Loucy (cell line): ENCODE measurements at regions not wholly inside any gene's neighbourhood (a gene's known extent, or its start where the extent isn't known, plus 50 kb on each side); places are given as distances from the start of the nearest gene placed in this dataset.

Experiments used
- H2AFZ ChIP-seq: fragments of 200-600 bp; sonication (generic); 2 replicates; pipeline ENCODE4 v1.6.0; 2016; ENCODE audit warnings: antibody characterized with exemption, mild to moderate bottlenecking, low read length, moderate library complexity
- H3F3A ChIP-seq: fragments of 200-600 bp; 2 replicates; pipeline ENCODE4 v1.6.0; 2016; ENCODE audit warnings: antibody characterized with exemption, low read depth, mild to moderate bottlenecking
- H3K27me3 ChIP-seq: fragments of 200-600 bp; sonication (generic); 2 replicates; pipeline ENCODE4 v1.6.1; 2014; ENCODE audit warnings: low read length, mild to moderate bottlenecking; ENCODE audit not compliant: insufficient read depth, poor library complexity, severe bottlenecking
- H3K36me3 ChIP-seq: fragments of 200-600 bp; sonication (generic); 2 replicates; pipeline ENCODE4 v1.6.1; 2016; ENCODE audit warnings: low read length; ENCODE audit not compliant: insufficient read depth
- H3K4me1 ChIP-seq: fragments of 200-600 bp; sonication (generic); 2 replicates; pipeline ENCODE4 v1.5.1; 2014; ENCODE audit warnings: low read length, mild to moderate bottlenecking; ENCODE audit not compliant: insufficient read depth, poor library complexity, severe bottlenecking
- H3K4me2 ChIP-seq: fragments of 200-600 bp; sonication (generic); 2 replicates; pipeline ENCODE4 v1.6.0; 2014; ENCODE audit warnings: antibody characterized with exemption, low read length, low read depth, mild to moderate bottlenecking; ENCODE audit not compliant: poor library complexity, severe bottlenecking
- H3K4me3 ChIP-seq: fragments of 200-600 bp; sonication (generic); 2 replicates; pipeline ENCODE4 v1.5.1; 2014; ENCODE audit warnings: low read length, mild to moderate bottlenecking, mixed read lengths; ENCODE audit not compliant: poor library complexity, severe bottlenecking
- H3K79me2 ChIP-seq: fragments of 200-600 bp; sonication (generic); 2 replicates; pipeline ENCODE4 v1.6.1; 2014; ENCODE audit warnings: low read length; ENCODE audit not compliant: insufficient read depth
- H3K9ac ChIP-seq: fragments of 200-600 bp; sonication (generic); 2 replicates; pipeline ENCODE4 v1.6.0; 2014; ENCODE audit warnings: mild to moderate bottlenecking, low read depth, low read length, moderate library complexity; ENCODE audit not compliant: poor library complexity, severe bottlenecking
- H3K9me2 ChIP-seq: fragments of 200-600 bp; sonication (generic); replicated peaks from 2 replicates; pipeline ENCODE4 v1.6.1; 2016; ENCODE audit warnings: low read depth, low read length, mixed read lengths
- H3K9me3 ChIP-seq: fragments of 200-600 bp; sonication (generic); 2 replicates; pipeline ENCODE4 v1.6.1; 2014; ENCODE audit warnings: mild to moderate bottlenecking, antibody characterized with exemption, low read length, low read depth; ENCODE audit not compliant: insufficient read depth
- H4K20me1 ChIP-seq: fragments of 200-600 bp; sonication (generic); 2 replicates; pipeline ENCODE4 v1.6.0; 2014; ENCODE audit warnings: antibody characterized with exemption, low read length, mild to moderate bottlenecking; ENCODE audit not compliant: insufficient read depth, poor library complexity, severe bottlenecking
- CTCF ChIP-seq: fragments of 200-600 bp; sonication (generic); conservative IDR thresholded peaks from 2 replicates; pipeline ENCODE4 v1.5.1; 2014; ENCODE audit warnings: mild to moderate bottlenecking, antibody characterized with exemption, low read length
- EZH2phosphoT487 ChIP-seq: fragments of 200-600 bp; IDR thresholded peaks from 2 replicates; pipeline ENCODE4 v1.6.1; 2018; ENCODE audit warnings: antibody characterized with exemption, mild to moderate bottlenecking, moderate library complexity, borderline replicate concordance

DNA sequence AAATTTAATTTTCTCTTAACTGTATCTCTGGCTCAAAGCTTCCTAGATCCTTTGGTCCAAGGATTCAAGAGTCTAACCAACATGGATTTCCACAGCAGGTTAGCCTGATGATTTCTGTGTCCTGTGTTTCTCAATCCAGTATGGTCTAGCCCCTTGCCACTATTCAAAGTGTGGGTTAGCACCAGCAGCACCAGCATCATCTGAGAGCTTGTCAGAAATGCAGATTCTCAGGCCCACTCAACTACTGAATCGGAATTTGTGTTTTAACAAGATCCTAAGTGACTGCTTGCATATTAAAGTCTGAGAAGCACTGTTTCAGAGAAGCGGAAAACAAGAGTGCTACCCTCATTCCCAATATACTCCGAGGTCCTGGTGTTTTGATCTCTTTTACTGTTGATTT lies 133.8 kb upstream of the PRDM1 start:
- no peaks in the 10 kb centered on the region for H3K9me3 ChIP-seq
- no peaks in the 10 kb centered on the region for H4K20me1 ChIP-seq
- no peak overlapping the region for H3K4me2 ChIP-seq
- H3K36me3 ChIP-seq: no peaks in the 10 kb centered on the region
- no peak overlapping the region for H3K4me3 ChIP-seq
- H3K9ac ChIP-seq: no peak overlapping the region
- H3K79me2 ChIP-seq: no peaks in the 10 kb centered on the region
- no peaks in the 10 kb centered on the region for H3K4me1 ChIP-seq
- no peak overlapping the region for H2AFZ ChIP-seq
- no peaks in the 10 kb centered on the region for H3K27me3 ChIP-seq
- no peak for TF ChIP-seq CTCF
- no peak for TF ChIP-seq EZH2phosphoT487
- no peaks in the 10 kb centered on the region for H3F3A ChIP-seq
- no peaks in the 10 kb centered on the region for H3K9me2 ChIP-seq

GRCh38 chr6:105951322-105951721 lies 134.8 kb upstream of the PRDM1 start:
- H3K27me3 ChIP-seq: no peaks in the 10 kb centered on the region
- no peaks in the 10 kb centered on the region for H3F3A ChIP-seq
- H2AFZ ChIP-seq: no peak overlapping the region
- no peaks in the 10 kb centered on the region for H4K20me1 ChIP-seq
- H3K36me3 ChIP-seq: no peaks in the 10 kb centered on the region
- H3K79me2 ChIP-seq: no peaks in the 10 kb centered on the region
- no peaks in the 10 kb centered on the region for H3K9me3 ChIP-seq
- H3K4me2 ChIP-seq: no peak overlapping the region
- H3K4me3 ChIP-seq: no peak overlapping the region
- no peak overlapping the region for H3K9ac ChIP-seq
- no peaks in the 10 kb centered on the region for H3K9me2 ChIP-seq
- TF ChIP-seq CTCF (no peak), EZH2phosphoT487 (no peak)
- no peaks in the 10 kb centered on the region for H3K4me1 ChIP-seq

DNA sequence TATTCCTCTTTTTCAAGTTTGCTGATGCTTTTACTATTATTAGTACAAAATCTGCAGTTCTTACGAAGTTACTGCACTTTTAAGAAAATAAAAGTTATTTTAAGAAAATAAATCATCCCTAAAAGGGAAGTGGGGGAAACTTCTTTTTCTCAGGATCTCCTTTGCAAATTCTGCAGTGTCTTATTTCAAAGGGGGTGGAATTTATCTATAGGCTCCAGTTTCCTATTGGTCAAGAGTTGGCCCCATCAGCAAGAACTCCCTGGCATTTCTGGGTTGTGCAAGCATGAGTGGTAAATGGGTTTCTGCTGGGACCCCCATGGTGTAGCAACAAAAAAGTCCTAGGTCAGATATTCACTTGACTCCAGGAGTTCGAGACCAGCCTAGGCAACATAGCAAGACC lies 136.3 kb upstream of the PRDM1 start:
- Histone ChIP-seq H3K4me3 (no peak overlapping the region), H4K20me1 (no peaks in the 10 kb centered on the region), H3K36me3 (no peaks in the 10 kb centered on the region), H3F3A (no peaks in the 10 kb centered on the region), H3K4me2 (no peak overlapping the region), H2AFZ (no peak overlapping the region), H3K9me2 (no peaks in the 10 kb centered on the region), H3K4me1 (no peaks in the 10 kb centered on the region), H3K9ac (no peak overlapping the region), H3K9me3 (no peaks in the 10 kb centered on the region), H3K79me2 (no peaks in the 10 kb centered on the region), H3K27me3 (no peaks in the 10 kb centered on the region)
- TF ChIP-seq EZH2phosphoT487: no peak
- no peak for TF ChIP-seq CTCF
